Thoracic aorta (tissue), 2 donors: ENCODE measurements at regions not wholly inside any gene's neighbourhood (a gene's known extent, or its start where the extent isn't known, plus 50 kb on each side); places are given as distances from the start of the nearest gene placed in this dataset.
"Not testable (repeated sequence)": the region's sequence is repeated elsewhere in the genome, so short reads cannot be mapped to it uniquely, and the experiment has no call there.

ENCODE experiments used
- ATAC-seq: fragments of 150-250 bp; one replicate; pipeline ENCODE4 v1.8.0; 2017; ENCODE audit warnings: low read depth; ENCODE audit not compliant: insufficient number of reproducible peaks, low FRiP score
- DNase-seq: peaks from one replicate; pipeline ENCODE4 v3.0.0-alpha.2; 2020; ENCODE audit warnings: low spot score
- H3K27ac ChIP-seq, 2 donors: fragments of 200-600 bp; sonication (generic); 1 replicate in 1 of 2; 2 replicates in 1 of 2; pipeline ENCODE4 v1.5.1; 2016; ENCODE audit warnings: mild to moderate bottlenecking in 2 of 2, moderate library complexity in 2 of 2
- H3K27me3 ChIP-seq: fragments of 200-600 bp; sonication (generic); replicated peaks from 2 replicates; pipeline ENCODE4 v1.6.0; 2016; ENCODE audit warnings: mild to moderate bottlenecking; ENCODE audit not compliant: insufficient read depth
- H3K36me3 ChIP-seq: fragments of 200-600 bp; sonication (generic); one replicate; pipeline ENCODE4 v1.5.1; 2016
- H3K4me1 ChIP-seq, 2 donors: fragments of 200-600 bp; sonication (generic); 1 replicate in 1 of 2; 2 replicates in 1 of 2; pipeline versions ENCODE4 v1.5.1 to v1.6.0; 2016; ENCODE audit warnings: low read depth in 2 of 2, mild to moderate bottlenecking in 1 of 2; ENCODE audit not compliant: control insufficient read depth in 1 of 2
- H3K4me3 ChIP-seq: fragments of 200-600 bp; sonication (generic); 2 replicates; pipeline ENCODE4 v1.5.1; 2016; ENCODE audit warnings: mild to moderate bottlenecking
- H3K9me3 ChIP-seq: fragments of 200-600 bp; sonication (generic); 2 replicates; pipeline ENCODE4 v1.5.1; 2016
- CTCF ChIP-seq: fragments of 200-600 bp; sonication (generic); IDR thresholded peaks from one replicate; pipeline ENCODE4 v1.5.1; 2019; ENCODE audit warnings: antibody characterized with exemption

- no peaks in the 10 kb centered on the region for H3K36me3 ChIP-seq
These were observed 229.6 kb upstream of the ZNF217 start for GRCh38 chr20:53823121-53823764.

GRCh38 chr20:53822534-53822933 lies 228.9 kb upstream of the ZNF217 start:
- ATAC-seq (no peak), DNase-seq (no peak)
- no peak overlapping the region for H3K27ac ChIP-seq
- peaks cover 6% of the 10 kb centered on the region for H3K9me3 ChIP-seq
- no peak overlapping the region for H3K4me3 ChIP-seq
- no peaks in the 10 kb centered on the region for H3K27me3 ChIP-seq
- peaks cover 2 to 5% of the 10 kb centered on the region in 2 donors for H3K4me1 ChIP-seq
- H3K36me3 ChIP-seq: no peaks in the 10 kb centered on the region
- TF ChIP-seq CTCF: no peak

More at GRCh38 chr20:53823121-53823764, 229.6 kb upstream of the ZNF217 start:
- H3K27ac ChIP-seq: no peak overlapping the region
- TF ChIP-seq CTCF: no peak
- H3K4me3 ChIP-seq: no peak overlapping the region
- peaks cover 6% of the 10 kb centered on the region for H3K9me3 ChIP-seq
- H3K27me3 ChIP-seq: no peaks in the 10 kb centered on the region
- DNase-seq (no peak), ATAC-seq (no peak)
- peaks cover 3 to 11% of the 10 kb centered on the region in 2 donors for H3K4me1 ChIP-seq

GRCh38 chr20:53819973-53820451 lies 226.4 kb upstream of the ZNF217 start:
- H3K4me3 ChIP-seq: no peak overlapping the region
- H3K9me3 ChIP-seq: peaks cover 6% of the 10 kb centered on the region
- no peak overlapping the region for H3K27ac ChIP-seq
- DNase-seq (no peak), ATAC-seq (no peak)
- TF ChIP-seq CTCF: no peak
- H3K4me1 ChIP-seq: no peaks in the 10 kb centered on the region
- no peaks in the 10 kb centered on the region for H3K36me3 ChIP-seq
- no peaks in the 10 kb centered on the region for H3K27me3 ChIP-seq

DNA sequence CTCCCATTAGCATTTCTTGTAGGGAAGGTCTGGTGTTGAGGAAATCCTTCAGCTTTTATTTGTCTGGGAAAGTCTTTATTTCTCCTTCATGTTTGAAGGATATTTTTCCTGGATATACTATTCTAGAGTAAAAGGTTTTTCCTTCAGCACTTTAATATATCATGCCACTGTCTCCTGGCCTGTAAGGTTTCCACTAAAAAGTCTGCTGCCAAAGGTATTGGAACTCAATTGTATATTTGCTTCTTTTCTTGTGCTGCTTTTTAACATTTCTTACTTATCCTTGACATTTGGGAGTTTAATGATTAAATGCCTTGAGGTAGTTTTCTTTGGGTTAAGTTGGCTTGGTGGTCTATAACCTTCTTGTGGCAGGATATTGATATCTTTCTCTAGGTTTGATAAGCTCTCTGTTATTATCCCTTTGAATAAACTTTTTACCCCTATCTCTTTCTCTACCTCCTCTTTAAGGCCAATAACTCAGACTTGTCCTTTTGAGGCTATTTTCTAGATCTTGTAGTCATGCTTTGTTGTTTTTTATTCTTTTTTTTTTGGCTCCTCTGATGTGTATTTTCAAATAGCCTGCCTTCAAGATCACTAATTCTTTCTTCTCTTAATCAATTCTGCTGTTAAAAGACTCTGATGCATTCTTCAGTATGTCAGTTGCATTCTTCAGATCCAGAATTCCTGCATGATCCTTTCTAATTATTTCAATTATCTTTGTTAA lies 225.0 kb upstream of the ZNF217 start:
- DNase-seq (no peak), ATAC-seq (no peak)
- no peaks in the 10 kb centered on the region for H3K4me1 ChIP-seq
- no peak for TF ChIP-seq CTCF
- H3K36me3 ChIP-seq: no peaks in the 10 kb centered on the region
- no peaks in the 10 kb centered on the region for H3K27me3 ChIP-seq
- no peak overlapping the region for H3K4me3 ChIP-seq
- peaks cover 6% of the 10 kb centered on the region for H3K9me3 ChIP-seq
- no peak overlapping the region for H3K27ac ChIP-seq

DNA sequence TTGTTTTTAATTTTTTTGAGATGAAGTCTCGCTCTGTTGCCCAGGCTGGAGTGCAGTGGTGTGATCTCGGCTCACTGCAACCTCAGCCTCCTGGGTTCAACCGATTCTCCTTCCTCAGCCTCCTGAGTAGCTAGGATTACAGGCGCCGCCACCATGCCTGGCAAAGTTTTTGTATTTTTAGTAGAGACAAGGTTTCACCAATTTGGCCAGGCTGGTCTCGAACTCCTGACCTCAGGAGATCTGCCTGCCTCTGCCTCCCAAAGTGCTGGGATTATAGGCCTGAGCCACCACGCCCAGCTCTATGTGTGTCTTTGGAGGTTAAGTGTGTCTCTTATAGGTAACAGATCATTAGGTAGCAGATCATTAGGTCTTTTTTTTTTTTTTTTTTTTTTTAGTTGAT lies 223.9 kb upstream of the ZNF217 start:
- not testable (repeated sequence) for ATAC-seq, H3K27ac ChIP-seq, H3K36me3 ChIP-seq, H3K9me3 ChIP-seq, H3K4me3 ChIP-seq, H3K4me1 ChIP-seq, DNase-seq, H3K27me3 ChIP-seq
